GM20431 (cell line): ENCODE measurements at regions not wholly inside any gene's neighbourhood (a gene's known extent, or its start where the extent isn't known, plus 50 kb on each side); places are given as distances from the start of the nearest gene placed in this dataset.

ENCODE experiments used
- in situ Hi-C: fragments of 300-500 bp; cut with MseI, MboI; formaldehyde crosslinking; loops from one replicate; pipeline ENCODE4 v1.15.0; 2020; ENCODE audit warnings: low sequenced_read_pairs; ENCODE audit not compliant: unreplicated experiment

DNA sequence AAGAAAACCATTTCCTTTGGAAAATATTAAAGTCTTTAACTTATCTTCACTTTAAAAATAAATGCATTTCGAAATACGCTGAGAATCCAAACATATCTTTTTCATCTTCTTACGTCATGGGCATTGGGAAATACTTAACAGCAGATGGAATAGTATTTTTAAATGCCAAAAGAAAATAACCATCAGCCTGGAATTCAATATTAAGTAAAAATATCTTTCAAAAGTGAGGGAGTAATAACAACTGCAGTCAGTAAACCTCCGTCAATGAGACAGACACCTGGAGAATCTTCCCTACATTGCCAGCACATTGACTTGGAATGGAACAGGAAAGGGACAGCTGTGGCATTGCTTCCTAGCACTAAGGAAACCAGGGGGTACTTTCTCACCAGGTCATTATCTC lies 290.4 kb upstream of the TNP1 start:
- in situ Hi-C loops = no loop called here

DNA sequence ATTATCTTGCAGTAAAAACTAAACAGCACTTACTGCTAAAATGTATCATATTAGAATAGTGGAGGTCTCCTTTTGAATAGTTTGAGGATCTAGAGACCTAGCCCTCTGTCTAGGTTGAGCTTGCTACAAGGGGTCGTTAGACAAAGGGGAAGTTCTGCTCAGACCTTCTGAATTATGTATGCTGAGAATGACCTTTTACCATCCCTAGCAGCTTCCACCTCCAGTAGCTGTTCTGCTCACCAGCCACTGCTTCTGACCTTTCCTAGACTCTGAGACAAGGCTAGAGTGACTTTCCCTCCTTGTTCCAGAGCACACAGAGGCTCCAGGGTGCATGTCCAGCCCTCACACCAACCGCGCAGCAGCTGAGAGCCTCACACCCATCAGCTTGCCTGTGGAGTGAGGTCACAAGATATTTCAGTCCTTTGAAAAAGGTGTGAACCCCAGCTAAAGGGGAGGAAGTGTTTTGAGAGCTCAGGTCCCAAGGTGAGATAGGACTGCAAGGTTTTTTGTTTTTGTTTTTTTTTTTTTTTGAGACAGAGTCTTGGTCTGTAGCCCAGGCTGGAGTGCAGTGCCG lies 289.3 kb upstream of the TNP1 start:
- in situ Hi-C loops = no loop called here

DNA sequence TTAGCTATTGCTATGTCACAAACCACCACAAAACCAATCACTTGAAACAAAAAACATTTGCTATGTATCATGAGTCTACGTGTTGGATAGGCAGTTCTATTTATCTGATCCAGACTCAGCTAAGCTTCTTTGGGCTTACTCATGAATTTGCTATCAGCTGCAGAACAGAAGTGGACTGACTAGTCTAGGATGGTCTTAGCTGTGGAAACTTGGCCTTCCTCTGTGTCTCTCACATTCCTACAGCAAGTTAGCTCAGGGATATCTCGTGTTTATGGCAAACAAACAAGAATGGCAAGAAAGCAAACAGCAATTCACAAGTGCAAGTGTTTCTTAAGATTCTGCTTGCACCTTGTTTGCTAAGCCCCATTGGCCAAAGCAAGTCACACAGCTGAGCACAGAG lies 288.0 kb upstream of the TNP1 start:
- in situ Hi-C loops = no loop called here

DNA sequence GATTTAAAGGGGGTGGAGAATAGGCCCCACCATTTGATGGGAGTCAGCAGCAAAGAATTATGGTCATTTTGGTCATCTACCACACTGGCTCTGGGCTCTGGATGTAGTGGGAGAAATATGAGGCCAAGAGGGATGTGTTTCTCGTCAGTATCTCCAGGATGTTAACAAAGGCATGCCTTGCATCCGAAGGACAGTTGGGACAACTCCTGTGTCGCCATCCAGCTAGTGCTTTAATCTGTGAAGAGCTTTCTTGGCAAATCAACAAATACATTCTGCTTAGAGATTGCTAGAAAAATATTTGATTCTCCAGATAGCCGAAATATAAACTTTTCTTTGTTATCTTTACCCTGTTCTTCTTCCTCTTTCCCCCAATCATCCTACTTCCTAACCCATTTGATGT lies 287.1 kb upstream of the TNP1 start:
- in situ Hi-C loops = no loop called here

DNA sequence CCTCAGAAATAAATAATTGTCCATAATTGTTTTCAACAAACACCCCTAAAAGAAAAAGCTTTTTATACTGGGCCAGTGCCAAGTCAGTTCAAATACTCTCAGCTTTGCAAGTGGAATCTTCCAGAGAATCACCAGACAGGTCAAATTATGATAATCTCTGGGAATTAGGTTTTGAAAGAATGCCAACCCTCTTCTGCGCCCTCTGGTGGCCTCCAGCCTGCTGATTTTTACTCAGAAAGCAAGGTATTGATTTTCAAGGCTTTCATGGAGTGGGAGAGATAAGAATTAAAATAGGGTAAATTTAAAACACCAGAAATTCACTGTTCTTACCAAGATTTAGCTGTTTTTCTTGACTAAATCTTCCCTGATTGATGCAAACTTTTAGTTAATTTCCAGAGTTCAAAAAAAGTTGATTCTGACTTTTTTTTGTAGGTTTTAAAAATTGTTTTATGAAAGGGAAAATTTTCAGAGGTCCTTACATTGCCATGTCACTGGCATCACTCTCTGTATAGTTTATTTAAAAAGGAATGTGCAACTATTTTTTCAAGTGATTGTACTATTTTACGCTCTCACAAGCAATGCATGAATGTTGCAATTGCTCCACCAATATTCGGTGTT lies 282.9 kb upstream of the TNP1 start:
- in situ Hi-C loops = no loop called here

DNA sequence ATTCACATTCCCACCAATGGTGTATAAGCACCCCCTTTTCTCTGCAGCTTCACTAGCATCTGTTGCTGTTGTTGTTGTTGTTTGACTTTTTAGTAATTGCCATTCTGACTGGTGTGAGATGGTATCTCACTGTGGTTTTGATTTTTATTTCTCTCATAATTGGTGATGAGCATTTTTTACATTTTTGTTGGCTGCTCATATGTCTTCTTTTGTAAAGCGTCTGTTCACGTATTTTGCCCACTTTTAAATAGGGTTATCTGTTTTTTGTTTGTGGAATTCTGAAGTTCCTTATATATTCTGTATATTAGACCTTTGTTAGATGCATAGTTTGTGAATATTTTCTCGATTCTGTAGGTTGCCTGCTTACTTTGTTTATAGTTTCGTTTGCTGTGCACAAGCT lies 278.4 kb upstream of the TNP1 start:
- in situ Hi-C loops = no loop called here

DNA sequence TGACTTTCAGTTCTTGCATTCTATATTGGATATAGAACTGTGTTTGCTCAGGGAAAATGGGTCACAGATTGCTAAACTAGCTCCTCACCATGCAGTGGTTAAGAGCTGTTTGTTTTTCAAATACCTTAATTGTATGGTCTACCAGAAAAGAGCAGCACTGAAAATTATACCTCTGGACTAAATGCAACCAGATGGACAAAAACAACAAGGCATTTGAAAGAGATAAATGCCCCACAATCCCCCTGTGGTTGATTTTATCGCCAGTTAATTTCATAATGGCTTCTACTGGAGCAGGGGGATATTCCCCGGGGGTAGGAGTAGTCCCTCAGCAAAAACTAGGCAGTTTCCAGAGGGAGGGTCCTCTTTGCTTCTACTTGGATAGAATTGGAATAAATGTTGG lies 267.9 kb upstream of the TNP1 start:
- in situ Hi-C loops = no loop called here

DNA sequence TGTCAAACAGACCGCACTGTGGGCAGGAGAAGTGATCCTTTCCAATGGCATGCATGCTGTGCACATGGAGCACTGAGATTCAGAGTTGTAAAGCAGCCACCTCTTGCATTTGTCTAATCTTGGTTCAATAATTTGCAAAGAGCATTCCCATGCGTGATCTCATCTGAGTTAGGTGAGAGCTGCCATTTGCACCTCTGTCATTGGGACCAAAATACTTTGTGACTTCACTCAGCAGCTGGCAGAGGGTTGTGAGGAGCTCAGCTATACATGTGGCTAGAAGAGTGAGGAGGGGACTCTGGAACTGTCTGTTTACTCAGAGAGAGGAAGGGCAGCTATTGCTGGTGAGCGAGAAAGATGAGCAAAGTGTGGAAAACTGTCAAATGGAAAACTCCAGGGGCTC lies 265.1 kb upstream of the TNP1 start:
- in situ Hi-C loops = no loop called here

DNA sequence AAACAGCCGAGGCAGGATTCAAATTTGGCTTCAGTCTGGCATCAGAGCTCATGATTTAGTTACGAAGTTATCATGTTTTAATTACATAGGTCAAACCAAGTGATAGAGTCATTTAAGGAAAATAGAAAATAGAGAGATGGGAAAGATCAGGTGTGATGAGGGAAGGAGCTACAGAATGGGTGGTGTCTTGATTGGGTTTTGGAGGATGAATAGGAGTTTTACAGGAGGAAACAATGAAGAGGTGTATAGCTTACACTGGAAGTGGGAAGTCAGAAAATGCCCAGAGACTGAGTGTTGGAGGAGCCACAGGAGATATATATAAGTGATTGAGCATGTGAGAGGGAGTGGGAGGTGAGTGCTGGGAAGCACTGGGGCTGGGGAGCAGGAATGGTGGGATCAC lies 264.2 kb upstream of the TNP1 start:
- in situ Hi-C loops = no loop called here

DNA sequence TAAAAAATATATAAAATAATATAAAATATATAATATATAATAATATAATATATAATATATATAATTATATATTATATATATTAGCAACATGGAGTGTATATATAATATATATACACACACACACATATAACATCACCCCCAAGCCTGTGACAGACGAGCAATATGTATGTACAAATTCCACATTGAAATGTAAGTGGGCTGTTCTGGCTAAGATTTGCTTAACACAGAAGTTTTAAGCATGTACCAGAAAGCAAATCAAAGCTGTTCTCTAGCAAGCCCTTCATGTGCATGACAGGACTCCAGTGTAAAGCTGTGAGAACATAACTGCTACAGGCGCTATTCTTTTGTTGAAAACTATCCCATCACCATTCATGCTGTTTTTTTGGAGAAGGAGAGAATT lies 261.7 kb upstream of the TNP1 start:
- in situ Hi-C loops = no loop called here

DNA sequence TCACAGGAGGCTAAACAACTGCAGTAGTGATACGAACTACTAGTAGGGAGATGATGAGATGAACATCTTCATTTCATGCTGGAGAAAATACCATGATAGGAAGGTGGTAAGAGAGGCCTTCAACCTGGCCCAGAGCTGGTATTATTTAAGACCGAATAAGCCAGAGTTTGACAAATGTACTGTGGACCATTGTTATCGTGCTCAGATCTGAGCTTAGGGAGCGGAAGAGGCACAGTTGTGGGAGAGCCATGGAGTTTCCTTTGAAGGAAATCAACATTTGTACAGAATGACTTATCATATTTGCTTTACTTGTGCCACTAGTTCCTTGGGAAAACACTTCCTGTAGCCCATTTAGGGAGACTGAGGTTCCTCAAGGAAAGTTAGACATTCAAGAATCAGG lies 260.6 kb upstream of the TNP1 start:
- in situ Hi-C loops = no loop called here

DNA sequence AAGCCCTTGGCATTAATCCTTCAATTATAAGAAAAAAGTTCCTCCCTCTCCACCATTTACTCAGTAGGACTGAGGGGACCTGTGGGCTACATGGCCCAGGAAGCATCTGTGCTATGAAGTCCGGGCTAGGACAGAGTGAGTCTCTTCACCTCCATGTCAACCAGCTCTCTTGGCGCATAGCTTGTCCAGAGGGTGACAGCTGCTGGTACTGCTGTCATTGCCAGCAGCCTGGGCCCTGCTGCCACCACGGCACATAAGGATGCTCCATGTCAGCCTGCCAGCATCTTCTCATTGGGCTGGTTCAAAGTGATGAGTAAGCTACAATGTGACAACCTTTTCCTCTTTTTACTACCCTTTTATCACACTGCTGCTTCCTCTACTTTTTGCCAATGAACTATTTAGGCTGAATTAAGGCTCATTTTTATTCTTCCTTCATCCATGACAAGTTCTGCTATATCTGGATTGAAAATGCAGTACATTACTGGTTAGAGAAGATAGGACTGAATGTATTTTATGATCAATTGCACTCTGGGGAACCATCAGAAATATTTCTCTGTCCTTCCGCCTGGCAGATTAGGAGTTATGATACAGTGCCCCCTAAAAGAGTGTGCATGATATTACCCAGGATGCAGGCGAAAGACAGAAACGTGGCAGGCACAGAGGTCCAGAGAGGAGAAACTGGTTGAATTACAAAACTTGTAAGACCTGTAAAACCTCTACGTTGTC lies 258.9 kb upstream of the TNP1 start:
- in situ Hi-C loops = no loop called here

DNA sequence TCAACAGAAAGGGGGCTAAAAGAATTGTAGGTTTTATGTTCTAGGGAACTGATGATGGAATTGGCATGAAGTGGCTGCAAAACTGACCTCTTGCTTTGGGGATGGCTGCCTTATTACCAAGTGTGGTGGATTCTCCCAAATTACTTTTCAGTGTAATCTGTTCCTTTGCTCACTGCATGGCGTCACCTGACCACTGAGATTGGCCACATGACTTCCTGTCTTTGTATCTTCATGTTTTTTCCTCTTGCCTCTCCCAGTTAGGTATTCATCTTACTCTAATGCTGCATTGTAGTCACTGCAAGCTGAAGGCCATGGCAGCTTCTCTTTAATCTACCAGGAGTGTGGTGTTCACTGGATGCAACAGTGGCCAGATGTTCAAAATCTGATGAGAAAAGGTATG lies 257.7 kb upstream of the TNP1 start:
- in situ Hi-C loops = no loop called here

DNA sequence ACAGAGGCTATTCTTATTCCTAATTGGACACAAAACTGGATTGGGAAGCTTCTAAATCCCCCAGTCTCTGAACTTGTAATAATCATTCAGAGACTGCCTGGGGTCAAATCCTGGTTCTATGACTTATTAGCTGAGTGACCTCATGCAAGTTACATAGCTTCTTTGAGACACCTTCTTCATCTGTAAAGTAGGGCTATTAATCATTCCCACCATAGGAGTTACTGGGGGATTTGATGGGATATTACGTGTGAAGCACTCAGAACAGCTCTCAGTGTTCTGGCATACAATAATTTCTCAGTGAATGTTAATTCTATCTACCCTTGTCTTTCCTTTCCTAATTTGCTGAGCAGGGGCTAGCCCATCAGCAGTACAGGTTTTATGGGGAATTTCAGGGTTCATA lies 256.7 kb upstream of the TNP1 start:
- in situ Hi-C loops = no loop called here

DNA sequence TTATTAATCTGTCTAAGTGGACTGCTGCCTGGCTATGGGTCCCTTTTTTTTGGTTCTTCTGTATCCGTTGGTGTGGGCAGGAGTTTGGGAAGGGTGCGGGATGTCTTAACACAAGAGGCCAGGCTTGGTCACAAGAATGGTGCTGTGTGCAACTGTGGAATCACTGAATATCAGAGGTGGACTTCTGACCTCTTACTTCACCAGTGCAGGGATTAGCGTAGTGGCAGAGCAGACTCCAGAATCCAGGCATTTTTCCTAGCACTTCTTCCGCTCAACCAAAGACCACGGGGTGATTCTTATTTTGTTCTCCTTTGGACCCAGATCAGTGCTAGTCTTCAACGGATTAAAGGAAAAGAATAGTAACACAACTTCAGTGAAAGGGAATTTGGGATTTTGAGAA lies 254.3 kb upstream of the TNP1 start:
- in situ Hi-C loops = no loop called here

DNA sequence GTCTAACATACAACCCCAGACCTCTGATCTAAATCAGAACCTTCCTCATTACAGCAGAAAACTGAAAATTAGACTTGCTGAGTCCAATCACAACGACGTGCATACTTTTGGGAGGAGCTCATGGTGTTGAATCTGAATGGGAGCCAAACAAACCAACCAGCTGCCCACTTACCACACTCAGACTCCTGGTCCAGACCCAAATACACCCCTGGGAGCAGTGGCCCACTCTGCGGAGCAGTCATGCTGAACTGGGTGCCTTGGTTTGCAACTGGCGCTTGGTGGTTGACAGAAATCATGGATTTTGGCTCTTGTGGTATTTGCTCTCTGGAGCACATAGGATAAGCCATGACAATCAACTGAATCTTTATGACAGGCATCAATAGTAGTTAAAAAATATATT lies 253.6 kb upstream of the TNP1 start:
- in situ Hi-C loops = no loop called here

DNA sequence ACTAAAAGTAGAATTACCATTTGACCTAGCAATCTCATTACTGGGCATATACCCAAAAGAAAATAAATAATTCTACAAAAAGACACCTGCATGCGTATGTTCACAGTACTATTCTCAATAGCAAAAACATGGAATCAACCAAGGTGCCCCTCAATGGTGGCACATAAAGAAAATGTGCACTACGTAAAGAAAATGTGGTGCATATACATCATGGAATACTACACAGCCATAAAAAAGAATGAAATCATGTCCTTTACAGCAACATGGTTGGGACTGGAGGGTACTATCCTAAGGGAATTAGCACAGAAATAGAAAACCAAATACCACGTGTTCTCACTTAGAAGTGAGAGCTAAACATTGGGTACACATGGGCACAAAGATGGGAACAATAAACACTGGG lies 250.7 kb upstream of the TNP1 start:
- in situ Hi-C loops = no loop called here

DNA sequence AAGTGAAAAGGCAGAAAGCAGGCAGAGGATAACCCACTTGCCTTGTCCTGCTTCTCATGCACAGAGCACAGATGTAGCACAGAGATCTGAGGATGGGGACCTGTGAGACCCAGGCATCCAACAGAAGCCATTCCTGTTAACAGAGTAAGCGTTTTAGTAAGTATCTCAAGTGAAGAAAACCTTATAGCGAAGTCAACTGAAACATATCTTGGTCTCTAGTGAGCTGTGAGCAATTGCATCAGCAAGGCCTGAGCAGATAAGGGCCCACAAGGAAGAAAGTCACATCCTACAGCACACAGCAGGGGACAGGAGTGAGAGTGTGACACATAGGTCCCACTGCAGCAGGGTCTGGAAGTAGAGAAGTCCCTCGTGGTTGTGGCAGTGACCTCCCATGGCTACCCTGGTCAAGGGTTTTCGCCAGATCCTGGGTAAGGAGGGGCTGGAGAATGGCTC lies 248.7 kb upstream of the TNP1 start:
- in situ Hi-C loops = no loop called here

DNA sequence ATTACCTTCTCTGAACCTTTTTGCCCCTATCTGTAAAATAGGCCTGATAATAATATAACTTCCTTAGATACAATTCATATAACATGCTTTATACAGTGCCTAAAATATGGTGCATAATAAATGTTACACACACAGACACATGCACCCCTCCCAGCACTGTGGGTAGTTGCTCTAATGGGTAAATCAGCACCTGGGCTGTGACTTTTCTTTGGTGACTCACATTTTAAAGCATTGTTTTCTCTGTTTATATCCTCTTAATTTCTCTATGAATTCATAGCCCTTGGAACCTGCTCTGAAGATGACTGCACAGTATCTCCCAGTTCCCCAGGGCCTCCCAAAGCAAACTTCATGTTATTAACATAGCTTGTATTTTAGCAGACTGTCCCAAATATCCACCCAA lies 248.2 kb upstream of the TNP1 start:
- in situ Hi-C loops = no loop called here

DNA sequence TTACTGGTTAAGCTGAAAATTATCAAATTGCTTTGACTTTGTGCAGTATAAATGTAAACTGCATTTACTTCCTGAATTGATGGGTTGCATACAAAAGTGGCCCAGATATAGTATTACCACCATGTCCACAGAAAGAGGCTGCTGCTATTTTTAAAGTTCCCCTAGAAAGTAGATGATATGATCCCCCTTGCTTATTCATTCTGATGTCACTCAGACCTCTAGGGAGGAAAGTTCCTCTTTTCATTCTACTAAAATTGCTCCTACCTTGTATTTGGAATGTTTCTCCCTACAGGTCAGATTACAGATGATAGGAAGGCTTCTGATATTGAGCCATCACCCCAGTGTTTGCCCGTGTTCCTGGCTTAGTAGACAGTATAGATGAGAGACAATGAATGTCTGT lies 247.6 kb upstream of the TNP1 start:
- in situ Hi-C loops = no loop called here

DNA sequence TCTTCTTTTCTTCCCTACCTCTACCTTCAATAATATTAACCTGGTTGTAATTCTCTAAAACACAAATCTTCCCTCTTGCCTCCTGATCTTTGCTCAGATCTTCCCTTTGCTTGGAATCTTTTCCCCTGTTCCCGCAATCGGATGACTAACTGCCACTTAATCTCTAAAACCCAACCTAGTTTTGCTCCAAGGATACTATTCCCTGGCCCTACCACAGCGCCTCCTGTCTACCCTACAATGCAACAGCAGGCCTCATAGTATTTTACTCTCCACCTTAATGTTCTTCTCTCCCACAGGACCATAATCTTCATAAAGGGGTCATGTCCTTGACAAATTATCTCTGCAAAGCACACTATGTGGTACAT lies 246.8 kb upstream of the TNP1 start:
- in situ Hi-C loops = no loop called here
